Adrenal gland (tissue), 9 donors: ENCODE measurements at regions not wholly inside any gene's neighbourhood (a gene's known extent, or its start where the extent isn't known, plus 50 kb on each side); places are given as distances from the start of the nearest gene placed in this dataset.
A peak's percentile ranks its signal among the peaks of the same experiment; 100 is the strongest.

Source experiments
- DNase-seq, 7 donors: peaks; one replicate each; pipeline ENCODE4 v3.0.0-alpha.2; 2019 to 2020
- H3K27ac ChIP-seq, 5 donors: fragments of 200-600 bp; sonication (generic) in 4 of 5; 1 replicate in 3 of 5; 2 replicates in 2 of 5; pipeline versions ENCODE4 v1.5.1 to v1.8.0; 2016 to 2020; ENCODE audit warnings: mild to moderate bottlenecking in 1 of 5
- H3K27me3 ChIP-seq: fragments of 200-600 bp; 2 replicates; pipeline ENCODE4 v1.8.0; 2021
- H3K36me3 ChIP-seq, 2 donors: fragments of 200-600 bp; replicated peaks in 1 of 2; 1 replicate in 1 of 2; 2 replicates in 1 of 2; pipeline versions ENCODE4 v1.5.1 to v1.8.0; 2018 to 2022
- H3K4me1 ChIP-seq, 2 donors: fragments of 200-600 bp; replicated peaks in 1 of 2; 1 replicate in 1 of 2; 2 replicates in 1 of 2; pipeline versions ENCODE4 v1.5.1 to v1.8.0; 2018 to 2021
- H3K4me3 ChIP-seq, 4 donors: fragments of 200-600 bp; sonication (generic) in 3 of 4; one replicate each; pipeline ENCODE4 v1.5.1; 2016 to 2018
- H3K9me3 ChIP-seq, 3 donors: fragments of 200-600 bp; sonication (generic) in 1 of 3; replicated peaks in 1 of 3; 1 replicate in 2 of 3; 2 replicates in 1 of 3; pipeline versions ENCODE4 v1.5.1 to v1.8.0; 2016 to 2021
- POLR2A ChIP-seq, 2 donors: fragments of 450-650 bp; IDR thresholded peaks; one replicate each; pipeline ENCODE4 v1.6.1; 2017; ENCODE audit warnings: antibody characterized with exemption in 2 of 2, mild to moderate bottlenecking in 2 of 2, moderate library complexity in 1 of 2
- WGBS, 4 donors: extraction: QIAGEN DNeasy Blood & Tissue Kit in 2 of 4; methylation state at CpG; one replicate each; pipeline versions ENCODE4 v1.1.5 to v1.1.7; 2013 to 2017; 5-methylcytosine and 5-hydroxymethylcytosine counted together
- intact Hi-C, 2 donors: fragments of 100-400 bp; cut with DNase I; formaldehyde crosslinking; loops; one replicate each; pipeline versions ENCODE4 v1.14.1 to v1.15.0; 2022 to 2023
- TF ChIP-seq, protein P1 (sequence below), 6 experiments: fragments of 450-650 bp in 4 of 6; fragments of 200-600 bp in 2 of 6; sonication (generic) in 1 of 6; IDR thresholded peaks; 1 replicate in 5 of 6; 2 replicates in 1 of 6; pipeline versions ENCODE4 v1.5.1 to v1.8.0; 2016 to 2021; ENCODE audit warnings: antibody characterized with exemption in 6 of 6, mild to moderate bottlenecking in 2 of 6, moderate library complexity in 1 of 6
- donor health status: healthy with polysubstance abuse.
- donor health status: Bipolar disorder and iron deficiency.
- donor health status: DM: yes; HTN: yes; CAD: no.
- donor health status: DM: no; HTN: no; CAD: no.
- donor health status: DM: no; HTN: no; CAD: no.

DNA sequence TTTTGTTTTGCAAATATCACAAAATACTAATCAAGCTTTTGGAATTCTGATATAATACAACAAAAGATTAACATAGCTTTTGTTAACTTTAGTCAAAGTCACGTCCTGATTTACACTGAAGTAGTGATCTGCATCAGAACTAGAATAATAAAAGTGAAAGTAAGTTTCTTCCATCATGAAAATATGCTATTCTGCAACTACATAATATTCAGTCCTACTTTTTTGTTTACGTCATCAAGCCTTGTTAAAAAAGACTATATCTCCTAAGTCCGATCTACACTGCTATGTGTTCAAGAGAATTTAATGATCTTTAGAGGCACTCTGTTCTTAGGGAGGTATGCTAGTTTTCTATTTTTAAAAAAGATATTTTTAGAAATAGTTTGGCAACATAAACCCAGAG, 330.1 kb downstream of the ARPP21 start:
- peaks cover 0 to 22% of the 10 kb centered on the region in 2 donors for H3K4me1 ChIP-seq
- peak overlapping the region in 1 of 4 donors; percentile 2 for H3K4me3 ChIP-seq
- DNase-seq = no peak
- H3K27me3 ChIP-seq = no peaks in the 10 kb centered on the region
- TF ChIP-seq POLR2A (IDR thresholded peaks at IDR 0.05) = no peak
- TF ChIP-seq, protein P1, sequence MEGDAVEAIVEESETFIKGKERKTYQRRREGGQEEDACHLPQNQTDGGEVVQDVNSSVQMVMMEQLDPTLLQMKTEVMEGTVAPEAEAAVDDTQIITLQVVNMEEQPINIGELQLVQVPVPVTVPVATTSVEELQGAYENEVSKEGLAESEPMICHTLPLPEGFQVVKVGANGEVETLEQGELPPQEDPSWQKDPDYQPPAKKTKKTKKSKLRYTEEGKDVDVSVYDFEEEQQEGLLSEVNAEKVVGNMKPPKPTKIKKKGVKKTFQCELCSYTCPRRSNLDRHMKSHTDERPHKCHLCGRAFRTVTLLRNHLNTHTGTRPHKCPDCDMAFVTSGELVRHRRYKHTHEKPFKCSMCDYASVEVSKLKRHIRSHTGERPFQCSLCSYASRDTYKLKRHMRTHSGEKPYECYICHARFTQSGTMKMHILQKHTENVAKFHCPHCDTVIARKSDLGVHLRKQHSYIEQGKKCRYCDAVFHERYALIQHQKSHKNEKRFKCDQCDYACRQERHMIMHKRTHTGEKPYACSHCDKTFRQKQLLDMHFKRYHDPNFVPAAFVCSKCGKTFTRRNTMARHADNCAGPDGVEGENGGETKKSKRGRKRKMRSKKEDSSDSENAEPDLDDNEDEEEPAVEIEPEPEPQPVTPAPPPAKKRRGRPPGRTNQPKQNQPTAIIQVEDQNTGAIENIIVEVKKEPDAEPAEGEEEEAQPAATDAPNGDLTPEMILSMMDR (IDR thresholded peaks at IDR 0.05) = no peak
- H3K9me3 ChIP-seq = no peaks in the 10 kb centered on the region
- whole genome bisulfite sequencing, 4 donors = 37 to 43% (median 40%) methylated on average over 3 of the region's 3 CpGs
- no peak overlapping the region for H3K27ac ChIP-seq
- no peaks in the 10 kb centered on the region for H3K36me3 ChIP-seq
- intact Hi-C loops = loop anchor here in 1 of 2 donors (10.0 kb wide), 1 partner anchor 735 kb away; no protein-coding TSS in a partner anchor

DNA sequence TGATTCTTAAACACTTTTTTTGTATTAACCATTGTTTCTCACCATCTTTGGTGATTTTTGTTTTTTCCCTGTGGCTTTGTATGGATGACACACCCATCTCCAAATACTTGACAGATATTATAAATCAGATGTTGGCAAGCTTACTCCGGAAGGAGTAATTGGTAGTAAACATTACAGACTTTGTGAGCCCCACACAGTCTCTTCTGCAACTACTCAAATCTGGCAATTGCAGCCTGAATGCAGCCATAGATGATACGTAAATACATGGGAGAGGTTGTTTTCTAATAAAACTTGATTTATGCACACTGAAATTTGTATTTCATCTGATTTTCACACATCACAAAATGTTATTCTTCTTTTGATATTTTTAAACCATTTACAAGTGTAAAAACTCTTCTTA, 331.5 kb downstream of the ARPP21 start:
- H3K27me3 ChIP-seq = no peaks in the 10 kb centered on the region
- H3K27ac ChIP-seq = no peak overlapping the region
- TF ChIP-seq POLR2A (IDR thresholded peaks at IDR 0.05) = no peak
- TF ChIP-seq, protein P1 (IDR thresholded peaks at IDR 0.05) = no peak
- H3K9me3 ChIP-seq = no peaks in the 10 kb centered on the region
- H3K36me3 ChIP-seq = no peaks in the 10 kb centered on the region
- DNase-seq = no peak
- peaks cover 0 to 22% of the 10 kb centered on the region in 2 donors for H3K4me1 ChIP-seq
- intact Hi-C loops = no loop called here
- 61 to 74% (median 68%) methylated on average over 2 of the region's 2 CpGs for WGBS, 4 donors
- H3K4me3 ChIP-seq = no peak overlapping the region

DNA sequence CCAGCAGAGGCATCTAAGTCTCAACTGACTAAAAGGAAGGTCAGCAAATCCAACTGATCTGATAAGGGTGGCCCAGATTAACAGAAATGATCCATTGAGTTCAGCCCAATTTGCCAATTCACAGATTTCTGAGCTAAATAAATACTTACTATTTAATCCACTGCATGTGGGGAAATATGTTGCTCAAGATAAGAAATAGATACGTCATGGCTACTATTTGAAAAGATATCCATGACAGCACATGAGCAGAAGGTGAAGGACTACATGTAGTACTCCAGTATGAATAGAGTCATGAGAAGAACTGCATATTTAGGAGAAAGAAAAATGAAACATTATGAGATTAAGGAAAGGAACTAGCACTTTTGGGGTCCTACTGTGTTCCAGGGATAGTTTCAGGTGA, 332.4 kb downstream of the ARPP21 start:
- no peak for TF ChIP-seq POLR2A (IDR thresholded peaks at IDR 0.05)
- TF ChIP-seq, protein P1 (IDR thresholded peaks at IDR 0.05) = no peak
- no peaks in the 10 kb centered on the region for H3K27me3 ChIP-seq
- no peak overlapping the region for H3K4me3 ChIP-seq
- intact Hi-C loops = no loop called here
- DNase-seq = no peak
- H3K36me3 ChIP-seq = no peaks in the 10 kb centered on the region
- 60 to 81% (median 64%) methylated on average over 1 of the region's 1 CpG for WGBS, 4 donors
- H3K27ac ChIP-seq = no peak overlapping the region
- H3K4me1 ChIP-seq = peaks cover 0 to 22% of the 10 kb centered on the region in 2 donors
- H3K9me3 ChIP-seq = no peaks in the 10 kb centered on the region

DNA sequence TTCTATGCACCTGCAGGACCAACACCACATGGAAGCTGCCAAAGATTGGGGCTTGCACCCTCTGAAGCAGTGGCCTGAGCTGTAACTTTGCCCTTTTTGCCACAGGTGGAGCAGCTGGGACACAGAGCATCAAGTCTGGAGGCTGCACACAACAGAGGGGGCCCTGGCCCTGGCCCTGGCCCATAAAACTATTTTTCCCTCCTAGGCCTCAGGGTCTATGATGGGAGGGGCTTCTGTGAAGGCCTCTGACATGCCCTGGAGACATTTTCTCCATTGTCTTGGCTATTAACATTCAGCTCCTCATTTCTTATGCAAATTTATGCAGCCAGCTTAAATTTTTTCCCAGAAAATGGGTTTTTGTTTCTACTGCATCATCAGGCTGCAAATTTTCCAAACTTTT, 335.5 kb downstream of the ARPP21 start:
- DNase-seq = no peak
- no peaks in the 10 kb centered on the region for H3K27me3 ChIP-seq
- H3K9me3 ChIP-seq = no peaks in the 10 kb centered on the region
- no peak overlapping the region for H3K4me3 ChIP-seq
- intact Hi-C loops = no loop called here
- TF ChIP-seq POLR2A (IDR thresholded peaks at IDR 0.05) = no peak
- TF ChIP-seq, protein P1 (IDR thresholded peaks at IDR 0.05) = no peak
- H3K36me3 ChIP-seq = no peaks in the 10 kb centered on the region
- peaks cover 0 to 9% of the 10 kb centered on the region in 2 donors for H3K4me1 ChIP-seq
- no peak overlapping the region for H3K27ac ChIP-seq
